Muscle layer of duodenum (tissue), 2 donors: ENCODE measurements at regions not wholly inside any gene's neighbourhood (a gene's known extent, or its start where the extent isn't known, plus 50 kb on each side); places are given as distances from the start of the nearest gene placed in this dataset.
A peak's percentile ranks its signal among the peaks of the same experiment; 100 is the strongest.

Source experiments
- H3K27ac ChIP-seq: one replicate; pipeline ENCODE4 v1.7.0; 2013; ENCODE audit warnings: mild to moderate bottlenecking, low read length
- H3K27me3 ChIP-seq: one replicate; pipeline ENCODE4 v1.7.0; 2013; ENCODE audit warnings: low read depth, mild to moderate bottlenecking, control low read depth, low read length
- H3K36me3 ChIP-seq, 2 donors: one replicate each; pipeline ENCODE4 v1.7.0; 2013; ENCODE audit warnings: low read length in 2 of 2, control low read depth in 1 of 2, mild to moderate bottlenecking in 1 of 2; ENCODE audit not compliant: insufficient read depth in 2 of 2, control insufficient read depth in 1 of 2
- H3K4me1 ChIP-seq, 2 donors: one replicate each; pipeline ENCODE4 v1.7.0; 2013; ENCODE audit warnings: low read length in 2 of 2, mild to moderate bottlenecking in 2 of 2, control low read depth in 1 of 2, moderate library complexity in 1 of 2; ENCODE audit not compliant: insufficient read depth in 2 of 2, control insufficient read depth in 1 of 2
- H3K4me3 ChIP-seq, 2 donors: one replicate each; pipeline ENCODE4 v1.7.0; 2013; ENCODE audit warnings: low read length in 2 of 2, low read depth in 1 of 2, mild to moderate bottlenecking in 1 of 2
- H3K9me3 ChIP-seq, 2 donors: one replicate each; pipeline ENCODE4 v1.7.0; 2013; ENCODE audit warnings: low read length in 2 of 2, control low read depth in 1 of 2, mild to moderate bottlenecking in 1 of 2; ENCODE audit not compliant: control insufficient read depth in 1 of 2
- donor health status: healthy.

DNA sequence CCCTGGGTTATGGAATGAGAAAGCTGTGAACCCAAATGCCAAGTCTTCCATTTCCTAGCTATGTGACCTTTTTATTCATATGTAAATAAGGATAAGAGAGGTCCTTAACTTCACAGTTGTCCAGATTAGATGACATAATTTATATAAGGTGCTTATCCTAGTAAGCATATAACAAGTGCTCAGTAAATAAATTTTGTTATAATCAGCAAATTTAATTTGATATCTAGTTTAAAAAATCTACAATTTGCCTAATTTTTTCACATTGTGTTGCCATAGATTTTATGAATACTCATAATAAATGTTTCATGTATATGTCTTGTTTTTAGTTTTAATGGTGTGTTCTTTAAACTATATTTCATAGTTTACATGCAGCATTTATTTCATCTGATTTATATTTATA lies 130.4 kb upstream of the SPRY1 start:
- H3K36me3 ChIP-seq = no peaks in the 10 kb centered on the region
- H3K4me1 ChIP-seq = no peaks in the 10 kb centered on the region
- H3K9me3 ChIP-seq = no peaks in the 10 kb centered on the region
- H3K27ac ChIP-seq = no peak overlapping the region
- no peak overlapping the region for H3K4me3 ChIP-seq
- no peaks in the 10 kb centered on the region for H3K27me3 ChIP-seq

DNA sequence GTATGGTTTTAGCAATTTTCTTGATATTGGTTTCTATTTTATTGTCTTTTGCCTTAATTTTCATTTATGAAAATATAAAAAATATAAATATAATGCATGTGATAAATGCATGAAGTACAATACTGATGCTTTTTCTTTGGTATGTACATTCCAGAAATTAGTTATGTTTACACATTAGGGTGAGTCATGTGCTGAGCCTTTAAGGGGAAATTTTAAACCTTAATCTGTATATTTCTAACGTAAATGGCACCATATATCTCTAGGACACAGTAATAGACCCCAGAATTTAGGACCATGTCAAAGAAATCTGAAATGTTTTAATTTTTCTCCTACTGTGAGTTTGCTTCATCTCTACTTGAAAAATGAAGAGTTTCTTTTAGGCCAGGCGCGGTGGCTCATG lies 117.8 kb upstream of the SPRY1 start:
- no peaks in the 10 kb centered on the region for H3K27me3 ChIP-seq
- no peaks in the 10 kb centered on the region for H3K9me3 ChIP-seq
- H3K27ac ChIP-seq = no peak overlapping the region
- no peaks in the 10 kb centered on the region for H3K4me1 ChIP-seq
- no peaks in the 10 kb centered on the region for H3K36me3 ChIP-seq
- H3K4me3 ChIP-seq = no peak overlapping the region

DNA sequence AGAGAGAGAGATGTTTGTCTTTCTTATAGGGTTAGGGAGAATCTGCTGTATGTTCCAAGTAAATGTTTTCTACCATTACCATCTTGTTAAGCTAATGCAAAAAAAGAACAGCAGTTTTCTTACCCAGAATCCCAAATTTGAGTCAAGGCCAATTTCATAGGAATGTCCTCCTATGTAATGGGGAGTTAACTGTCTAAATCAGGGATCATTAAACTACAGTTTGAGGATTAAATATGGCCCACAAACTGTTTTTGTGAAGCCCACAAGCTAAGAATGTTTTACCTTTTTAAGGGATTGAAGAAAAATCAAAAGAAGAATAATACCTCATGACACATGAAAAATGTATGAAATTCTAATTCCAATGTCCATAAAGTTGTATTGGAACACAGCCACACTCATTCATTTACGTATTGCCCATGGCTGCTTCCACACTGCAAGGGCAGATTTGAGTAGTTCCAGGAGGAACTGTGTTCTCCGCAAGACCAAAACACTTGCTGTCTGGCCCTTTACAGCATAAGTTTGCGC lies 113.2 kb upstream of the SPRY1 start:
- no peaks in the 10 kb centered on the region for H3K36me3 ChIP-seq
- H3K27me3 ChIP-seq = no peaks in the 10 kb centered on the region
- H3K27ac ChIP-seq = no peak overlapping the region
- H3K4me3 ChIP-seq = no peak overlapping the region
- no peaks in the 10 kb centered on the region for H3K9me3 ChIP-seq
- H3K4me1 ChIP-seq = peaks cover 0 to 13% of the 10 kb centered on the region in 2 donors

DNA sequence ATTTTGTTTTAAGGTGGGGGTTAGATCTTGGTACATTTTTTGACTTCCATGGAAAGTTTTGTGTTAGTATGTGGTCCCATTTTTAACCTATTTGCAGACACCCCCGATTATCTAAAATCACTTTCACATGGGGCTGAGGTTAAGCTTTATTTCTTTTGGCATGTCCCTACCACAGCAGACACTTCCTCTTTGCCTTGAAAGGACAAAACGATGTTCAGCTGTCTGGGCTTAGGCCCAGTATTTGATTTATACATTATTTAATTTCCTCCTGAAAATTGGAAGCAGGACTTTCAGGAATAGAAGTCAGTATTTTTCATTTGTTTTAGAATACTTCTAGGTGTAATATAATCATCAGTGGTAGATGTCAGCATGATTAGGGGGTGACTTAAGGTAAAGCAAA lies 112.4 kb upstream of the SPRY1 start:
- H3K4me1 ChIP-seq = peaks cover 0 to 13% of the 10 kb centered on the region in 2 donors
- H3K4me3 ChIP-seq = no peak overlapping the region
- peak overlapping the region; percentile 17 for H3K27ac ChIP-seq
- no peaks in the 10 kb centered on the region for H3K27me3 ChIP-seq
- H3K36me3 ChIP-seq = peaks cover 0 to 2% of the 10 kb centered on the region in 2 donors
- H3K9me3 ChIP-seq = peaks cover 0 to 2% of the 10 kb centered on the region in 2 donors

DNA sequence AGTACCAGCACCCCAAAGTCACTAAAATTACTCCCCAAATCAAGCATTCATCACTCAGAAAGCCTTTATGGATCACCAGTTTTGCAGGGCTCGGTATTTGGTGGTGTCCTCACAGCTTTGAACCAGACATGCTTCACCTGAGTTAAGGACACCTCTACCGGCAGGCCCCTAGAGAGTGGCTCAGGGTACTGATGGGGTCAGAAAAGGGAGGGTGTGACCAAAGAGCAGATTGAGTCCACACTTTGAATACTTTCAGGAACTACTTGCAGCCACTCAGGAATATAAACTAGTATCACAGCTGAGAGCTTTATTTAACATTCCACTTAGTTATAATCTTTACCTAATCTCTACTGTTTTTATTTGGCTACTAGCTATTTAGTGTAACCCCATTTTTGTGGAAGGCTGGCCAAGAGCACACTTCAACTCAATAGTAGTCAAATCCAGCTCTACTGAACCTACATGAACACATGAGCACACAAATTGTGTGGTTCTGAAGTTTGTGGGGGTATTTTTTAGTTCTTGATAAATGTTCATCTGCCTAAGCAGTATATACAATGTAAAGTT lies 109.6 kb upstream of the SPRY1 start:
- H3K36me3 ChIP-seq = peaks cover 0 to 13% of the 10 kb centered on the region in 2 donors
- no peaks in the 10 kb centered on the region for H3K27me3 ChIP-seq
- peaks cover 0 to 13% of the 10 kb centered on the region in 2 donors for H3K4me1 ChIP-seq
- no peak overlapping the region for H3K4me3 ChIP-seq
- peaks cover 11 to 18% of the 10 kb centered on the region in 2 donors for H3K9me3 ChIP-seq
- H3K27ac ChIP-seq = no peak overlapping the region

DNA sequence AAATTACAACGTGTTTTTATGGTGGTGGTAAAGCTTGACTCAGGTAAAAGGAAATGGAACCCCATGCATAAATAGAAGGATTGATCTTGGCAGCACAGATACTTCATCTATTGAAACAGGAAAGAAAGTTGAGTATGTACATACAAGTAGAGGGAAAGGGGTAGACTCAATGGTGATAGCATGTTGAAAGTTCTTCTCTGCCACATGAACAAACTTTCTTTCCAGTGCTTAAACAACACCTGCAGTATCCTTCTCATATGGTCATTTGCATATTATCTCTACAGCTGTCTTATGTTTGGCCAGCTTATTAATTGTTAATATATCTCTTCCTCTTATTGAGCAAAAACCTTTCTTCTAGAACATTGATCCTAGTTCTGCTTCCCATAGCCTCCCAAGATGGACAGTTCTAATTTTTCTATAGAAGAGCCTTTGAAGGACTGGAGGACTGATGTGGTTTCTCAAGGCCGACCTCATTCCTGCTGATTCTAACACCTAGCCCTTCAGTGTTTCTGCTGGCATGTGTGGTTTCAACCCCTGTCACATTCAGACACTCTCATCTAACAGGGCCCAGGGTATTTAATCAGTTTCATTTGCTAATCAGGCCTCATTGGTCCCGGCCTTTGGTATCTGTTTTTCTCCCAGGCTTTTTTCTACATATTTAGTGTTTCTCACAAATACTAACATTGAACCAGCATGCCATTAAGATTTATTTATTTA lies 108.1 kb upstream of the SPRY1 start:
- H3K36me3 ChIP-seq = peaks cover 0 to 13% of the 10 kb centered on the region in 2 donors
- no peak overlapping the region for H3K27ac ChIP-seq
- peaks cover 11 to 25% of the 10 kb centered on the region in 2 donors for H3K9me3 ChIP-seq
- no peaks in the 10 kb centered on the region for H3K27me3 ChIP-seq
- peaks cover 0 to 13% of the 10 kb centered on the region in 2 donors for H3K4me1 ChIP-seq
- no peak overlapping the region for H3K4me3 ChIP-seq

DNA sequence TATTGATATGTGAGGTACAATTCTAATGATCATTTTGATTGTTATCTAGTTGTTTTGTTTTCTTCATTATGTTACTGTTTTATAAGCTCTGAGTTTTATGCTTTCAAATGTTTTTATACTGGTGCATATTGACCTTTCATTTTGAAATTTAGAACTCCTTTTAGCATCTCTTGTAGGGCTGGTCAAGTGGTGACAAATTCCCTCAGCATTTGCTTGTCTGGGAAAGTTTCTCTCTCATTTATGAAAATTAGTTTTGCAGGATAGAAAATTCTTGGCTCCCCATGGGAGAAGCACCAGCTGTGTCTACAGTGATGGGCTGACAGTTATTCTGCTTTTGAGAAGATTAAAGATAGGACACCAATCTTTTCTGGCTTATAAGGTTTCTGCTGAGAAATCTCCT lies 105.3 kb upstream of the SPRY1 start:
- H3K9me3 ChIP-seq = peaks cover 11 to 25% of the 10 kb centered on the region in 2 donors
- peaks cover 0 to 13% of the 10 kb centered on the region in 2 donors for H3K36me3 ChIP-seq
- no peaks in the 10 kb centered on the region for H3K4me1 ChIP-seq
- no peaks in the 10 kb centered on the region for H3K27me3 ChIP-seq
- H3K4me3 ChIP-seq = peak overlapping the region in 1 of 2 donors; percentile 30
- no peak overlapping the region for H3K27ac ChIP-seq

DNA sequence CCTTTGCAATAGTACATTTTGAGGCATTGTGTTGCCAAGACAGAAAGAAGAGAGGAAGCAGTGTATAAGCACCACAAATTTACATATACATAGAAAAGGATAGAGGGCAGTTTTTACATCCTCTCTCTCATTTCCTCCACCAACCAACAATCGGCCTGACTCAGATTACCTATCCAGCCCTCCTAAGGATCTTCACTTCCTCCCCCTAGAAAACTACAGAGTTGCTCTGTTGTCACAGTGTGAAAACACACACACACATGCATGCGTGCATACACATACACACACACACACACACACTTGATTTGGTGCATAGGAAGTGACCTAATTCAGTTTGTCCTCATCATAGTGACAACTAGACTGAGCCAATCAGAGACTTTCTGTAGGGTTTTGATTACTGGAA lies 98.8 kb upstream of the SPRY1 start:
- Histone ChIP-seq H3K36me3 (no peaks in the 10 kb centered on the region), H3K4me3 (no peak overlapping the region), H3K4me1 (no peaks in the 10 kb centered on the region), H3K9me3 (no peaks in the 10 kb centered on the region), H3K27me3 (no peaks in the 10 kb centered on the region), H3K27ac (no peak overlapping the region)

DNA sequence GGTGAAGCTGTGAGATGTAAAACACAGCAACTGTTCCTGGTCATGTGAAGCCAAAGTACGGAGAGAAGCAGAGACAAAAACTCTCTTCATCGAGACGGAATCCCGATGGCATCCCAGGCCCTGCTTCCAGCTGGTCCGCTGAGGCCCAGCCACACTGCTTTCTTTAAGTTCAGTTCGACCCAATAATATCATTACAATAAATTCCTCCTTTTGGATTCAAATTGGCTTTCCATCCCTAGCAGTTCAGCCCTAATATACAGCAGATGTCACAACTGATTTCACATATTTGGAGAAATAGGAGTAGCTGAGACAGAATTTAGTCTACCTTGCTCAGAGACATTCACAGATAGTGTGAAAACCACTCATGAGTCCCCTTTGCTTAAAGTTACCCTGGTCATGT lies 98.3 kb upstream of the SPRY1 start:
- H3K27ac ChIP-seq = no peak overlapping the region

DNA sequence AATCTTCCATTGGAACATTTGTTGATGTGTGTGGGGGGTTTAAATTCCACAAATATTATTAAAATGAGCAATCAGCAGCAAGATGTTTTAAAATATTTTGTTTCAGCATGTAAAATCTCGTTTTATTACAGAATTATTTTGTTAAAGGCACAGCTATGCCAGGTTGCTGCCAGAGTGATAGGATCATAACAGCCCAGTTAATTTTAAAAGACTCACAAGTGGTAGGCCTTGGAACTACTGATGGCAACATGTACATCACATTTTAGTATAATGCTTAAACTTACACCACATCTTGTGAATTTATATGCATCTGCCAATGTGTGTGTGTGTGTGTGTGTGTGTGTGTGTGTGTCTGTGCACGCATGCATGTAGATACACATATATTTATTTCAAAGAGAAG lies 97.8 kb upstream of the SPRY1 start:
- no peak overlapping the region for H3K4me3 ChIP-seq
- no peaks in the 10 kb centered on the region for H3K36me3 ChIP-seq
- H3K27ac ChIP-seq = no peak overlapping the region
- H3K27me3 ChIP-seq = no peaks in the 10 kb centered on the region
- H3K4me1 ChIP-seq = no peaks in the 10 kb centered on the region
- no peaks in the 10 kb centered on the region for H3K9me3 ChIP-seq

More for the DNA sequence above, 98.3 kb upstream of the SPRY1 start:
- no peaks in the 10 kb centered on the region for H3K4me1 ChIP-seq
- no peaks in the 10 kb centered on the region for H3K36me3 ChIP-seq
- no peak overlapping the region for H3K4me3 ChIP-seq
- no peaks in the 10 kb centered on the region for H3K9me3 ChIP-seq
- H3K27me3 ChIP-seq = no peaks in the 10 kb centered on the region

DNA sequence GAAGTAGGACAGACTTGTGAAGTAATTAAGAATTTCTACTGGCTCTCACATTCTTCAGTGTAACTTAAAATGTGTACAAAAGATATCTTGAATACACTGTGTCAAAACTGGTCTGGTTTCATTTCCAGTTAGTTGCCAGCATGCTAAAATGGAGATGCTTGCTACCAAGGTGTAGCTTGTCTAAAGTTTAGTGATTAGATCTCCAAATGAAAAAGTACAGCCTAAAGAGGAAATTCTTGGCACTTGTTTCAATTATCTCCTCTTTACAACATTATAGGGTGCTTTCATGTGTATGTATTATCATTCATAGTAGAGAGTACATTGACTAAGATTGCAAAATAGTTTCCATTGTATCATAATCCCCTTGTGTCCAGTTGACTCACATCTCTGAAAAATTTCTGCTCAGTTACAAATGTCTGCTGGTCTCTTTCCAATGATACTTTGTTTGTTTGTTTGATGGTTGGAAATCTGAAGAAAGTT lies 97.3 kb upstream of the SPRY1 start:
- Histone ChIP-seq H3K9me3 (no peaks in the 10 kb centered on the region), H3K36me3 (no peaks in the 10 kb centered on the region), H3K27me3 (no peaks in the 10 kb centered on the region), H3K4me3 (no peak overlapping the region), H3K27ac (no peak overlapping the region), H3K4me1 (no peaks in the 10 kb centered on the region)
